ENCODE measurements at regions not wholly inside any gene's neighbourhood (a gene's known extent, or its start where the extent isn't known, plus 50 kb on each side); places are given as distances from the start of the nearest gene placed in this dataset.

- TF ChIP-seq RAD21 (IDR thresholded peaks at IDR 0.05; ENCODE audit: low read depth) (no peak), FOXM1 (IDR thresholded peaks at IDR 0.05; ENCODE audit: borderline replicate concordance, low read depth) (no peak)
Observed at GRCh38 chr5:125045646-125046045, 299.2 kb upstream of the ZNF608 start.
